ENCODE measurements at regions not wholly inside any gene's neighbourhood (a gene's known extent, or its start where the extent isn't known, plus 50 kb on each side); places are given as distances from the start of the nearest gene placed in this dataset.

- H3K9ac ChIP-seq (ENCODE audit: low read depth in 1 of 2, low read length in 2 of 2): no peak overlapping the region
- no peaks in the 10 kb centered on the region for H3K9me3 ChIP-seq (ENCODE audit: control insufficient read depth in 1 of 2, low read length in 2 of 2)
- H3K36me3 ChIP-seq (ENCODE audit: control insufficient read depth in 1 of 2, insufficient read depth in 2 of 2, low read length in 2 of 2): no peaks in the 10 kb centered on the region
- no peaks in the 10 kb centered on the region for H3K27me3 ChIP-seq (ENCODE audit: control insufficient read depth in 1 of 2, insufficient read depth in 2 of 2, low read length in 2 of 2)
- H3K4me3 ChIP-seq (ENCODE audit: low read depth in 1 of 2, low read length in 2 of 2): no peak overlapping the region
- H3K27ac ChIP-seq (ENCODE audit: low read depth, low read length): no peak overlapping the region
- H3K4me1 ChIP-seq (ENCODE audit: control insufficient read depth in 1 of 2, insufficient read depth in 2 of 2, low read length in 2 of 2): no peaks in the 10 kb centered on the region
These were observed 282.7 kb upstream of the SEMA3D start for GRCh38 chr7:85469446-85470010.

- no peaks in the 10 kb centered on the region for H3K4me1 ChIP-seq (ENCODE audit: control insufficient read depth in 1 of 2, insufficient read depth in 2 of 2, low read length in 2 of 2)
- no peak overlapping the region for H3K9ac ChIP-seq (ENCODE audit: low read depth in 1 of 2, low read length in 2 of 2)
- no peaks in the 10 kb centered on the region for H3K9me3 ChIP-seq (ENCODE audit: control insufficient read depth in 1 of 2, low read length in 2 of 2)
- no peak overlapping the region for H3K4me3 ChIP-seq (ENCODE audit: low read depth in 1 of 2, low read length in 2 of 2)
- H3K27ac ChIP-seq (ENCODE audit: low read depth, low read length): no peak overlapping the region
- no peaks in the 10 kb centered on the region for H3K27me3 ChIP-seq (ENCODE audit: control insufficient read depth in 1 of 2, insufficient read depth in 2 of 2, low read length in 2 of 2)
- no peaks in the 10 kb centered on the region for H3K36me3 ChIP-seq (ENCODE audit: control insufficient read depth in 1 of 2, insufficient read depth in 2 of 2, low read length in 2 of 2)
These were observed 277.3 kb upstream of the SEMA3D start for GRCh38 chr7:85464042-85464651.

- no peak overlapping the region for H3K27ac ChIP-seq (ENCODE audit: low read depth, low read length)
- H3K27me3 ChIP-seq (ENCODE audit: control insufficient read depth in 1 of 2, insufficient read depth in 2 of 2, low read length in 2 of 2): no peaks in the 10 kb centered on the region
- H3K36me3 ChIP-seq (ENCODE audit: control insufficient read depth in 1 of 2, insufficient read depth in 2 of 2, low read length in 2 of 2): no peaks in the 10 kb centered on the region
- no peaks in the 10 kb centered on the region for H3K9me3 ChIP-seq (ENCODE audit: control insufficient read depth in 1 of 2, low read length in 2 of 2)
- no peak overlapping the region for H3K9ac ChIP-seq (ENCODE audit: low read depth in 1 of 2, low read length in 2 of 2)
- no peaks in the 10 kb centered on the region for H3K4me1 ChIP-seq (ENCODE audit: control insufficient read depth in 1 of 2, insufficient read depth in 2 of 2, low read length in 2 of 2)
- no peak overlapping the region for H3K4me3 ChIP-seq (ENCODE audit: low read depth in 1 of 2, low read length in 2 of 2)
These were observed 275.8 kb upstream of the SEMA3D start for GRCh38 chr7:85462671-85463070.

- Histone ChIP-seq H3K36me3 (ENCODE audit: control insufficient read depth in 1 of 2, insufficient read depth in 2 of 2, low read length in 2 of 2) (no peaks in the 10 kb centered on the region), H3K27ac (ENCODE audit: low read depth, low read length) (no peak overlapping the region), H3K27me3 (ENCODE audit: control insufficient read depth in 1 of 2, insufficient read depth in 2 of 2, low read length in 2 of 2) (no peaks in the 10 kb centered on the region), H3K4me3 (ENCODE audit: low read depth in 1 of 2, low read length in 2 of 2) (no peak overlapping the region), H3K4me1 (ENCODE audit: control insufficient read depth in 1 of 2, insufficient read depth in 2 of 2, low read length in 2 of 2) (no peaks in the 10 kb centered on the region), H3K9me3 (ENCODE audit: control insufficient read depth in 1 of 2, low read length in 2 of 2) (no peaks in the 10 kb centered on the region), H3K9ac (ENCODE audit: low read depth in 1 of 2, low read length in 2 of 2) (no peak overlapping the region)
These were observed 271.1 kb upstream of the SEMA3D start for GRCh38 chr7:85457911-85458310.

- Histone ChIP-seq H3K9me3 (ENCODE audit: control insufficient read depth in 1 of 2, low read length in 2 of 2) (no peaks in the 10 kb centered on the region), H3K9ac (ENCODE audit: low read depth in 1 of 2, low read length in 2 of 2) (no peak overlapping the region), H3K4me3 (ENCODE audit: low read depth in 1 of 2, low read length in 2 of 2) (no peak overlapping the region), H3K4me1 (ENCODE audit: control insufficient read depth in 1 of 2, insufficient read depth in 2 of 2, low read length in 2 of 2) (no peaks in the 10 kb centered on the region), H3K27ac (ENCODE audit: low read depth, low read length) (no peak overlapping the region), H3K36me3 (ENCODE audit: control insufficient read depth in 1 of 2, insufficient read depth in 2 of 2, low read length in 2 of 2) (no peaks in the 10 kb centered on the region), H3K27me3 (ENCODE audit: control insufficient read depth in 1 of 2, insufficient read depth in 2 of 2, low read length in 2 of 2) (no peaks in the 10 kb centered on the region)
These were observed 269.4 kb upstream of the SEMA3D start for GRCh38 chr7:85456254-85456653.

- Histone ChIP-seq H3K27ac (ENCODE audit: low read depth, low read length) (no peak overlapping the region), H3K27me3 (ENCODE audit: control insufficient read depth in 1 of 2, insufficient read depth in 2 of 2, low read length in 2 of 2) (no peaks in the 10 kb centered on the region), H3K36me3 (ENCODE audit: control insufficient read depth in 1 of 2, insufficient read depth in 2 of 2, low read length in 2 of 2) (no peaks in the 10 kb centered on the region), H3K4me3 (ENCODE audit: low read depth in 1 of 2, low read length in 2 of 2) (no peak overlapping the region), H3K4me1 (ENCODE audit: control insufficient read depth in 1 of 2, insufficient read depth in 2 of 2, low read length in 2 of 2) (no peaks in the 10 kb centered on the region), H3K9me3 (ENCODE audit: control insufficient read depth in 1 of 2, low read length in 2 of 2) (no peaks in the 10 kb centered on the region), H3K9ac (ENCODE audit: low read depth in 1 of 2, low read length in 2 of 2) (no peak overlapping the region)
These were observed 268.0 kb upstream of the SEMA3D start for GRCh38 chr7:85454904-85455303.

- no peaks in the 10 kb centered on the region for H3K4me1 ChIP-seq (ENCODE audit: control insufficient read depth in 1 of 2, insufficient read depth in 2 of 2, low read length in 2 of 2)
- no peaks in the 10 kb centered on the region for H3K9me3 ChIP-seq (ENCODE audit: control insufficient read depth in 1 of 2, low read length in 2 of 2)
- H3K9ac ChIP-seq (ENCODE audit: low read depth in 1 of 2, low read length in 2 of 2): no peak overlapping the region
- H3K27ac ChIP-seq (ENCODE audit: low read depth, low read length): no peak overlapping the region
- H3K36me3 ChIP-seq (ENCODE audit: control insufficient read depth in 1 of 2, insufficient read depth in 2 of 2, low read length in 2 of 2): no peaks in the 10 kb centered on the region
- H3K27me3 ChIP-seq (ENCODE audit: control insufficient read depth in 1 of 2, insufficient read depth in 2 of 2, low read length in 2 of 2): no peaks in the 10 kb centered on the region
- no peak overlapping the region for H3K4me3 ChIP-seq (ENCODE audit: low read depth in 1 of 2, low read length in 2 of 2)
These were observed 265.8 kb upstream of the SEMA3D start for GRCh38 chr7:85452674-85453073.

GRCh38 chr7:85449478-85449877 is 262.6 kb upstream of the SEMA3D start:
- Histone ChIP-seq H3K9me3 (ENCODE audit: control insufficient read depth in 1 of 2, low read length in 2 of 2) (no peaks in the 10 kb centered on the region), H3K9ac (ENCODE audit: low read depth in 1 of 2, low read length in 2 of 2) (no peak overlapping the region), H3K4me3 (ENCODE audit: low read depth in 1 of 2, low read length in 2 of 2) (no peak overlapping the region), H3K27ac (ENCODE audit: low read depth, low read length) (no peak overlapping the region), H3K4me1 (ENCODE audit: control insufficient read depth in 1 of 2, insufficient read depth in 2 of 2, low read length in 2 of 2) (no peaks in the 10 kb centered on the region), H3K36me3 (ENCODE audit: control insufficient read depth in 1 of 2, insufficient read depth in 2 of 2, low read length in 2 of 2) (no peaks in the 10 kb centered on the region), H3K27me3 (ENCODE audit: control insufficient read depth in 1 of 2, insufficient read depth in 2 of 2, low read length in 2 of 2) (no peaks in the 10 kb centered on the region)

- H3K36me3 ChIP-seq (ENCODE audit: control insufficient read depth in 1 of 2, insufficient read depth in 2 of 2, low read length in 2 of 2): no peaks in the 10 kb centered on the region
- H3K9me3 ChIP-seq (ENCODE audit: control insufficient read depth in 1 of 2, low read length in 2 of 2): no peaks in the 10 kb centered on the region
- H3K27ac ChIP-seq (ENCODE audit: low read depth, low read length): no peak overlapping the region
- no peaks in the 10 kb centered on the region for H3K27me3 ChIP-seq (ENCODE audit: control insufficient read depth in 1 of 2, insufficient read depth in 2 of 2, low read length in 2 of 2)
- no peak overlapping the region for H3K4me3 ChIP-seq (ENCODE audit: low read depth in 1 of 2, low read length in 2 of 2)
- no peak overlapping the region for H3K9ac ChIP-seq (ENCODE audit: low read depth in 1 of 2, low read length in 2 of 2)
- no peaks in the 10 kb centered on the region for H3K4me1 ChIP-seq (ENCODE audit: control insufficient read depth in 1 of 2, insufficient read depth in 2 of 2, low read length in 2 of 2)
These were observed 260.1 kb upstream of the SEMA3D start for GRCh38 chr7:85447004-85447403.

- no peaks in the 10 kb centered on the region for H3K9me3 ChIP-seq (ENCODE audit: control insufficient read depth in 1 of 2, low read length in 2 of 2)
- H3K27ac ChIP-seq (ENCODE audit: low read depth, low read length): no peak overlapping the region
- H3K4me1 ChIP-seq (ENCODE audit: control insufficient read depth in 1 of 2, insufficient read depth in 2 of 2, low read length in 2 of 2): no peaks in the 10 kb centered on the region
- H3K36me3 ChIP-seq (ENCODE audit: control insufficient read depth in 1 of 2, insufficient read depth in 2 of 2, low read length in 2 of 2): no peaks in the 10 kb centered on the region
- no peak overlapping the region for H3K9ac ChIP-seq (ENCODE audit: low read depth in 1 of 2, low read length in 2 of 2)
- H3K4me3 ChIP-seq (ENCODE audit: low read depth in 1 of 2, low read length in 2 of 2): no peak overlapping the region
- no peaks in the 10 kb centered on the region for H3K27me3 ChIP-seq (ENCODE audit: control insufficient read depth in 1 of 2, insufficient read depth in 2 of 2, low read length in 2 of 2)
These were observed 239.7 kb upstream of the SEMA3D start for GRCh38 chr7:85426487-85426960.

Data from duodenal mucosa (tissue), 2 donors.